Amniotic stem cell (primary cell): ENCODE measurements at regions not wholly inside any gene's neighbourhood (a gene's known extent, or its start where the extent isn't known, plus 50 kb on each side); places are given as distances from the start of the nearest gene placed in this dataset.

Experiments used
- DNase-seq: peaks from one replicate; lab custom pipeline; 2025; lab: John Stamatoyannopoulos, UW

DNA sequence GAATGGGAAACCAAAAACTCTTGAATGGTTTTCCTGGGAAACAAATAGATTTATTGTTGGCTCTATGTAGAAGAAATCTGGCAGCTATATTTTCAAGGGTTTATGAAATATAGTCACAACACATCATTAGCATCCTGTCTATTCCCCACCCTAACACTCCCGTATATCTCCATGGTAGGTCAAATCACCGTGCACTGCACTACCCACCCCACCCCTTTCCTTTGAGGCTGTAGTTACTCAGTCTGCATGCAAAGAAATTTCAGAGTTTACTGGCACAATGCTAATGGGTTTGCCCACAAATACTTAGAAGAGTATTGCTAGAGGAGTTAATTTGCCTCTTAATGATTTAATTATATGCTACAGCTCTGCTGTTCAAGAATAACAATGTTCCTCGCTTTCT is 329.1 kb upstream of the TSHZ2 start:
- no peak for DNase-seq

DNA sequence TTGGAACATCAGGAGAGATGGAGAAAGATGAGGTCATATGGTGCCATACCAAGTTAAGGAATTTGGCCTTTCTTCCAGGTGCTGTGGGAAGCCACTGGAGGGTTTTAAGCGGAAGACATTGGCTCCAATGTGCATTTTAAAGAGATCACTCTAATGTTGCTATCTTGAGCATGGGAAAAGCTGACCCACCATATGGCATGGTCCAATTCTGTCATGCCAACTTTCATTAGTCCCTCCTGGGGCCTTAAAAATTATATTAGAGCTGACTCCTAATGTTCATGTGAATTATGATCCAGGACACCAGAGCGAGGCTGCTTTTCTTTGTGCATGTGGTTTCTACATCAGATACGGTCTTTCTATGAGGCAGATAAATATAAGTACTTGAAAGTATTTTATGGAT is 335.0 kb upstream of the TSHZ2 start:
- no peak for DNase-seq

GRCh38 chr20:52631469-52631868 is 340.7 kb upstream of the TSHZ2 start:
- DNase-seq, result no peak

- DNase-seq, result no peak
Observed at GRCh38 chr20:52630138-52630537, 342.0 kb upstream of the TSHZ2 start.

GRCh38 chr20:52624281-52624680 is 347.9 kb upstream of the TSHZ2 start:
- no peak for DNase-seq

DNA sequence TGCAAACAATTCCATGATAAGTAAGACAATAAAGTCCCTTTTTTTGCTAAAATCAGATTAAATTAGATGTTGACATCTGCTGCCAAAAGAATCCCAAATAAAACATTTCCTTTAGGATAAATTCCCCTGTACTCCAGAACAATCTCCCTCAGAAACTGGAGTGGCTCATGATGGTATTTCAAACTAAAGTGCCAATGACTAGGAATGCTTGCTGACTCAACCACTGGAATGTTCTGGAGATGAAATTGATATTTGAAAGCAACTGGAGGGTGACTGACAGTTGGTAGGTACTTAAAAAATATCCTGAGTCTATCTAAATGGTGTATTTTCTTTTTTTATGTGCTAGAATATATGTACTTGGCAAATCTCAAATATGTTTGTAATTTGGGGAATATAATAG is 350.1 kb upstream of the TSHZ2 start:
- no peak for DNase-seq

DNA sequence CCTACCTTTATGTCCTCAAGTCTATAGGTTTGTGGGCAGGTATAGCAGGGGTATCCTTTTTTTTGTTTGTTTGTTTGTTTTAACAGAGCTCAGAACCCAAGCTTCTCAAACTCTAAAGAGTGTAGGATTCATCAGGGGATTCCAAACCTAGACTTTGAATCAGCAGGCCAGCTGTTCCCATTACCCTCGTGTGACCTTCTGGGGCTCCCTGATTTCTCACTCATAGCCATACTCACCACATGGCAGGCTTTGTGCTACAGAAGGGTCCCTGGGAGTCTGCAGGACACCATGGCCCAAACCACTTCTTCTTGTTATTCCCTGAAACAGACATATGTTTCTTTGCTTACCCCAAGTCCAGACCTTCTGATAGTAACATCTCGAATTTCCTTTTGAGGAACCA is 350.8 kb upstream of the TSHZ2 start:
- no peak for DNase-seq

- no peak for DNase-seq
Observed at GRCh38 chr20:52619671-52620070, 352.5 kb upstream of the TSHZ2 start.

DNA sequence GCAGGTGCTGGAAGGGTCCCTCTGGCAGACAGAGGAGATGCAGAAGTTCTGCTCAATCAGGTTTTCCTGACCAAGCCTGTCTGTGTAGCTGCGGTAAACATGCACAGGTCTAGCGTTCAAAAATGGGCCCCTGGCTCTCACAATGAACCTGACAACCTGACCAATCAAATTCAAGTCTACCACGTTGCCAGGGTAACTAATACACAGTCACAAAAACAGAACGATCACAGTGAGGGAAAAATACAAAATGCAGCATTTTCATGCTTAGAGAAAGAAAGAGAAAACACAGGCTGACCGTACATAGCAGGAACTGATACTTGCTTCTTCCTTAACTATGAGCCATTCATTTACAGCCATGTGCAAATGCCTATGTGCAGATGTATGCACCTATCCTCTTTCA is 353.1 kb upstream of the TSHZ2 start:
- DNase-seq, result no peak

DNA sequence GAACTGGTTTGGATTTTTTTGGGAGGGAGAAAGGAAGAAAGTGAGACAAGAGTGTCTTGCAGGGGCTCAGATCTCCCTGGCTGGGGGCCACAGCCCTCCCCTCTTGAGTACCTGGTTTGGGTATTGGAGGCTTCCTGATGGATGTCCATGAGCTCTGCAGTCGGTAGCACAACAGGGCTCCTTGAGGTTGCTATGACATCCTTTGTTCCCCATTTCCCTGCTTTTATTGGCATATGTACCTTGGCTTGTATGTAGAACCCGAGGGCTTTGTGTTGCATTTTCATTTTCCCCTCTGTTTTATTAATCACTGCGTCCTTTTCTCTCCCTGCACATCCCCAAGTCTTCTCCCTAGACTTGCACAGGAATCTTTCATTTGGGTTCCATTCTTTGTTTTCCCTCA is 355.5 kb upstream of the TSHZ2 start:
- DNase-seq, result no peak

DNA sequence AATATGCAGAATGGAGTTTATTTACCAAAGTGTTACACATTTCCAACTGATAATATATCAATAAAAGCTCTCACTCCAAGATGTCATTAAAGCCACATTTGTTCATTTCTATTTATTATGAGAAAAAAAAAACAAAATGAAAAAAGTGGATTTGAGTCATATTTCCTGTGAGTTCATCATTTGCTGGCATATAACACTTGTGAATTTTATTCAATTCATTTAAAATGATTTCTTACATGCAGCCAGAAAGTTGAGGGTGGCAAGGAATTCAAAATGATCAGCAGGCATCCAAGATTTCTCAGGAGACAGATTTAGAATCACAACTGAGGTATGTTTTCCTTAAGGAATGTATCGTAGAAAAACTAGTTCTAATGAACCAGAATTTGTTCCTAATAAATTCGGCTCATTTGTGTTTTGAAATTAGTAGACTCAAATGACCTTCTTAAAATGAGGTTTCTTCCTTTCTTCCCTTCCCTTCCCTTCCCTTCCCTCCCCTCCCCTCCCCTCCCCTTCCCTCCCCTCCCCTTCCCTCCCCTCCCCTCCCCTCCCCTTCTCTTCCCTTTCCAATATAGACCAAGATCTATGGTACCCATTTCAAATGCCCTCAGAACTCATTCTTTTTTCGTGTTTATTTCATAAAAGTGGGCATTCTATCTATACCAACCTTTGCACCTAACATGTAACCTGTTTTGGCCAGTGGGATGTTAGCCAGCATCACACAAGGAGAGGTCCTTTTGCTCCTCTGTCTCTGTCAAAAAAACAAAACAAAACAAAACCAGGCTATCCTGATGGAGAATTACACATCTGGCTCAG is 357.9 kb upstream of the TSHZ2 start:
- DNase-seq, result no peak

GRCh38 chr20:52612046-52612632 is 360.0 kb upstream of the TSHZ2 start:
- DNase-seq, result no peak

- no peak for DNase-seq
Observed at GRCh38 chr20:52610749-52611148, 361.4 kb upstream of the TSHZ2 start.

- no peak for DNase-seq
Observed at GRCh38 chr20:52601295-52601971, 370.7 kb upstream of the TSHZ2 start.

GRCh38 chr20:52596256-52596655 is 375.9 kb upstream of the TSHZ2 start:
- DNase-seq, result no peak

DNA sequence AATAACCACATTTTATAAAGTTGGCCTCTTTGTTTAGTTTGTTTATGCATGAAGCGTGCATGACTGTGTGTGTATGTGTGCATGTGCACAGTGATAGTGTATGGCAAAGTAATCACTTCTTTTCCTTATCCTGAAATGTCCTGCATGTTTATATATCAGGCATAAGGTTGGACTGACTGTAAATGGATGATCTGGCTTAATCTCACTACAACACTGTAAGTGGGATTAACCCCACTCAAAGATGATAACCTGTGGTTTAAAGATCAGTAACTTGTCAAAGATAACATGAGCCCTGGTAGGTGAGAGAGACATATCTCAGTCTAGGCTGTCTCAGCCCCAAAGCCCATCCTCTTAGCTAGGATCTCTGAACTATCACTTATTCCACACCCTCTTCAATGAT is 376.6 kb upstream of the TSHZ2 start:
- DNase-seq, result no peak

DNA sequence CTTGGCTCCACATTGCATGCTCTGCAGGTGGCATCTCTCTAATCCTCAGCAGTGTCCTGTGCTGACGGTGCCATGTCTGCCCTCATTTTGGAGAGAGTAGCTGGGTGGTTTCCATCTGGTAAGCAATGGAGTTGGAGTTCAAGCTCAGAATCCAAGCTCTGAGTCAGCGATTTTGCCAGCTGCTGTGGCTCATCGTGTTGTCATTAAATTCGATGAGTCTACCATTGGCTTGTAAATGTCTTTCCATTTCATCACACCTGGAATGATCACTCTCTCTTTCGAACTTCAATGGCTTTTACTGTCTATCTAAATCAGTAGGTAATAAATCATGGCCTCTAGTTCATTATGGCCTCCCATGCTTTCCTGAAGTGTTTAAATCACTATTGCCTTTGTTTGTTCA is 378.5 kb upstream of the TSHZ2 start:
- no peak for DNase-seq

- no peak for DNase-seq
Observed at GRCh38 chr20:52592567-52592966, 379.6 kb upstream of the TSHZ2 start.

GRCh38 chr20:52590100-52590499 is 382.1 kb upstream of the TSHZ2 start:
- DNase-seq, result no peak

GRCh38 chr20:52589251-52589812 is 382.8 kb upstream of the TSHZ2 start:
- no peak for DNase-seq

GRCh38 chr20:52586660-52587059 is 385.5 kb upstream of the TSHZ2 start:
- no peak for DNase-seq

DNA sequence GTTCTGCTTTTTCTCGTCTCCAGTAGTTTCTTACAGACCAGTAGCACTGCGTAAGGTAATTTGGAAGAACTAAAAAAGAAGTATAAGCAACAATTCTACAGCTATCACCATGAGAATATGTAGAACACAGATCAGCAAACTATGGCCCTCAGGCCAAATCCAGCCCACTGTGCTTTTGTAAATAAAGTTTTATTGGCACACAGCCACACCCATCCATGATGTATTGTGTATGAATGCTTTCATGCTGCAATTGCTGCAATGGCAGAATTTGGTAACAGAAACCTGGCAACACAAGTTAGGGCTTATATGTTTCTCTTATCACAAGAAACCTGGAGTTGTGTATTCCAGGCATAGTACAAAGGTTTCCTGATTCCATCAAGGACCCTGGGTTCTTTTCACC is 386.8 kb upstream of the TSHZ2 start:
- DNase-seq, result no peak

- no peak for DNase-seq
Observed at GRCh38 chr20:52578559-52578958, 387.0 kb upstream of the ZFP64 start.
